GM19328 (cell line): ENCODE measurements at regions not wholly inside any gene's neighbourhood (a gene's known extent, or its start where the extent isn't known, plus 50 kb on each side); places are given as distances from the start of the nearest gene placed in this dataset.
A peak's percentile ranks its signal among the peaks of the same experiment; 100 is the strongest.
"Not testable (repeated sequence)": the region's sequence is repeated elsewhere in the genome, so short reads cannot be mapped to it uniquely, and the experiment has no call there.

Source experiments
- ATAC-seq: cut with Tn5 transposase; IDR thresholded peaks from one replicate; pipeline ENCODE4 v1.9.1; 2021; ENCODE audit warnings: mild to moderate bottlenecking, moderate library complexity; ENCODE audit not compliant: unreplicated experiment

DNA sequence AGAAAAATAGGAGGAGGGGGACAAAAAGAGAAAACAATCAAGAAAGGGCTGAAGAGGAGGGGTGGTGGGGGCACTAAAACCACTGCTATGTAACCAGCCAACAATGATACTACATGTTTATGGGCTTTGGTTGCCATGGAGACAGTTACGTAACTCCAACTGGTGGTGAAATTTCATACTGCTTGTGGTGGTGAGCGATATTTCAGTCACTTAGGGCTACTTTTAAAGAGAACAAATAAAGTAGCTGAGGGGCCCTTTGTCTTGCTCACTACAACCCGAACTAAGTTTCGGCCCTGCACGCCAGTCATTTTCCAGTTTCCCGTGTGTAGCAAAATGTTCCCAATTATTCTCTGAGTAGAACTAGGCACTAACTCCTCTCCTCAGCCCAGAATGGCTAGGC lies 275.2 kb upstream of the EDA2R start:
- no peak for ATAC-seq

DNA sequence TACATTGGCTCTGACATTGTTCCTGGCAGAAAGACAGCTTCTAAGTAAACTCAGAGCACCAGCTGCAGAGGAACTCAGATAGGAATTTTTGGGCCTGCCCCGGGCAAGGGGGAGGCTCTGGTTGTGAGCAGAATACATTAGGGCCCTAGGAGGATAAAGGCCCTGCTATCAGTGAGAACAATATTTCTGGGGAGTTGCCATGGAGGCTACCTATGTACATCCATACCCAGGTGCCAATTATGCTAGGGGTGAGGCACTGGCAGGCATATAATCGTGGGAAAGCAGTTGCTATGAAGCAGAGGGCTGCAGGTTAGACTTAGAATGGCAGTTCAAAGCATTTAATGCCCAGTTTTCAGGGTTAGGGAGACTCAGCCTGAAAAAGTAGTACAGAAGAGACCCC lies 273.5 kb upstream of the EDA2R start:
- no peak for ATAC-seq

DNA sequence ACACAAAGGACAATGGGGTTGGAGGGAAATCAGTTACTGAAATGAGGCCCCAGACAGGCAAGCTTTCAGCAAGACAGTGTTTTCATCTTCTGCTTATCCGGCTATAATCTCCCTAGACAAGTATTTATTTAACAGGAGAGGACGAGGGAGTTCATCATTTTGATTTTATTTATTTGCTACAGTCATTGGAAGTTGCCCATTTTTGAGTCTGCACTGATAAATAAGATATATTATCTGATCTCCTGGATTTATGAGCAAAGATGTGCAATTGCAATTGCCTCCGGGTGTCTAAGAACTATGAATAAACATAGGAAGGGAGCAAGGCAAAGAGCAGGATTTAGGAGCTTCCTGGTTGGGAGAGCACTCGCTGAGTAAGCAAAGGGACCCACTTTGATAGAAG lies 263.2 kb upstream of the EDA2R start:
- no peak for ATAC-seq

DNA sequence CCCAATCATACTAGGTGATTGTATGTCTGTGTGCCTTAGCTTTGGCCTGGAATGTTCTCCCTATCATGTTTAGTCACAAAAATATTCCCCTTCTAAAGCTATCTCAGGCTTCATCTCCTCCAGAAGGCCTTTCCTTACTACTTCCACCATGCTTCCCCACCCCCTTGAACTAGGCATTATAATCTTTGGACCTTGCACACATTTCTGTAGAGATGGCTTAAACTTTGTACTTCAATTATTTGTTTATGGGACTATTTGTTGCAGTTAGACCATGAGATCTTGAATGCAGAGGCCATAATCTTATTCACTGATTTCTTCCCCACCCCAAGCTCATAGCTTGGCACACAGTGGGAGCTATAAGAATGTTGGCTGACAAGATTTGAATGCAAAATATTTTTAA lies 262.0 kb upstream of the EDA2R start:
- no peak for ATAC-seq

DNA sequence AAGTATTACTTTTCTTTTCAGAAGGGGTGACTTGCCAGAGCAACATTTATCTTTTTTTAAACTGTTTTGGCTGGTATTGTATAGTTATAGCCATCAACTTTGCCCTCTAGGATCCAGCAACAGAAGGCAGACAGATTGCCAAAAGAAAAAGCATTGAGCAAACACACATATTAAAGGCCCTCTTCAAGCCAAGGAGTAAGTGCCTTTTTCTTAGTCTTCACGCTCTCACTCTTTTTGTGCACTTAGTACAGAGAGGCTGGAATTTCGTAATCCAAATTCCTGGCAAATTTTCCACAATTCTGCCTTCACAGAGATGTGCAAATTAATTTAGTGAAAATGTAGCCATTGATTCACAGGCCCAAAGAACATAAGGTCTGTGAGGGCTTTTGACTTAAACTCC lies 253.1 kb upstream of the EDA2R start:
- ATAC-seq = no peak

DNA sequence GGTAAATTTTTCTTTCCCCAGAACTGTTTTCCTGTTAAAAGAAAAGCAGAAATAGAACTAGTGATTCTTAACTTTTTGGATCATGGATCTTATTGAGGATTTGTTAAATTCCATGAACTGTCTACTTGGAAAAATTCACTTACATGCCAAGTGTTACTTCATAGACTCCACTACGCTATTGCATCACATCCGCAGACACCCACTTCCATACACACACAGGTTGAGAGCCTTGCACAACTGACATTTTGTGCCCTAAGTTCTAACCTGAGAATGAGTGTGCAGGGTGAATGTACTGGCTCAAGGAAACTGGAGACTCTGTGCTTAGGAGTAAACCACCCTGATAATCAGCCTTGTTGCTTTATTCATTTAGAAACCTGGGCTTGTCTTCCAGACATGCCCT lies 250.5 kb upstream of the EDA2R start:
- no peak for ATAC-seq

DNA sequence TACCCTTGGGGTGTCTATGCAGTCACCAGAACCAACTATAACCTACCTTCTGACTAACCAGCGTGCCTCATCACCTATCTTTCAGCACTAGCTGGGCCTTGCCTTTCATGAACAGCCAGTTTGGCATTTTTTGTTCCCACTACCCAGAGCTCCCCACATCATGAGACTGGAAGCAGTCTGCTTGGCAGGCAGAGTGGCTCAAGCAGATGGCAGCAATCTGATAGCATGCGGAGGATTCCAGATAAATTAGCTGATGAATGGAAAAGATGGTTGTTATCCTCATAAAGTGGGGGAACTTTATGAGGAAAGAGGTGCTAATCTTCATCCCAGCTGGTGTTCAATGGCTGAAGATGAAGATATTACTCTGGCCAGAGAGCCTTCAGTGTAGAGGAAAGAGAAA lies 243.2 kb upstream of the EDA2R start:
- ATAC-seq = no peak

DNA sequence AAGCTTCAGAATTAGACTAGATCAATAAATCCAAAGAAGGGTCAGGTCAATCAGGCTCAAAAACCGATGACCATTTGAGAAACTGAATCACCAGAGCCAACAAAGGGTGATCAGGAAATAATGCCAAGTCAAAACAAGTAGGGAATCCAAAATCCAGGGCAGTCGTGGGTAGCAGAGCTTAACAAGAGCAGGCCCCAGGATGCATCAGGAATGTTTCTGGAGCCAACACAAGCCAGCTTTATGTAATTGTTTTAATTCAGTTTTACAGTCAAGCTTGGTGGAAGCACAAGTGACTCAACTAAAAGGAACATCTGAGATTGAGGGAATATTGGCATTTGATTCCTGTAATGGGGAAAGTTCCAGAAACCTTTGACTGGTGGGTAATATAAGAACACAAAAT lies 237.9 kb upstream of the EDA2R start:
- no peak for ATAC-seq

DNA sequence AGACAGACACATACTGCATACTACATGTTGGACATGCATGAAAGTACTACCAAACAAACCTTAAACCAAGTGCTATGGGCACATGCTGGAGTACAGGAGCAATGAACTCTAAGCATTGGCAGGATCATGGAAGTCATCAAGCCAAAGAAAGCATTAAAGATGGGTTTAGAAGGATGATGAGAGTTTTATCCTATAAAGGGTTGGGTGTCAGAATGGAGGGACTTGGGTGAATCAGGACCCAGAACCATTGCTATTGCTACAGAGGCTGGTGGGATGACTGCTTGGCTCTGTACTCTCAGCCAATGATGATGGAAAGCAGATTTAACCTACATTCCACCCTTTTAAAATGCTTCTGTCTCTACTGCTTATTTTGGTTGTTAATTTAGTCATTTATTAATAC lies 233.9 kb upstream of the EDA2R start:
- ATAC-seq = no peak

DNA sequence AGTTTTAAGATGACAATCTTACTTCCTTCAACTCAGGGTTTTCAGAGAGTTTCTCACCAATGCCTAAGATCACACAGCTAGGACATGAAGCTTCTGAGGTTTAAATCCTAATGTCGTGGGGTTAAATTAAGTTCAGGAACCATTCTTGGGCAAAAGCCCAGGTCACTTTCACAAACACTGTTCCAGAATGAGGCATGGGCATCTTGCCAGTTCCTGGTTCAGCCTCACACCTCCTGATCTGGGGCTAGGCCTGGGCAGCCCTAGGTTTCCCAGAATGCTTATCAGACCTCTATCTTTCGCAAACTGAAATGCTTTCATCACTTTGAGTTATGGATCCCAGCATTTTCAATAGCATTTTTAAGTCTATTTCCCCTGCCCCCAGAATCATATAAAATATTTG lies 224.8 kb upstream of the EDA2R start:
- no peak for ATAC-seq

DNA sequence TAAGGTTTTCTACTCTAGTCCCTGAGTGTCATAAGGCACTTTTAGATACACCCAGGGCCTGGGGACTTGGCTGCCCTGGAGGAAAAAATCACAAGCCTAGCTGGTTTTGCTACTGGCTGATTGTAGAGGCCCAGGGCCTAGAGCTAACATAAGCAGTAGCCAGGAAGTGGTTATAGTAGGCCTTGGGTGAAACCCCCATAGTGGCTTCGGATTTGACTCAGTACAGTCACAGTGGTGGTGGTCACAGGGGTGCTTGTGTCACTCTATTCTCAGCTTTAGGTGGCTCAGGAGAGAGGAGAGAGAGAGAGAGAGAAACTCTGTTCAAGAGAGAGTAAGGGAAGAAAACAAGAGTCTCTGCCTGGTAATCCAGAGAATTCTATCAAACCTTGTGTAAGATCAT lies 194.5 kb upstream of the EDA2R start:
- peak; percentile 96 for ATAC-seq

DNA sequence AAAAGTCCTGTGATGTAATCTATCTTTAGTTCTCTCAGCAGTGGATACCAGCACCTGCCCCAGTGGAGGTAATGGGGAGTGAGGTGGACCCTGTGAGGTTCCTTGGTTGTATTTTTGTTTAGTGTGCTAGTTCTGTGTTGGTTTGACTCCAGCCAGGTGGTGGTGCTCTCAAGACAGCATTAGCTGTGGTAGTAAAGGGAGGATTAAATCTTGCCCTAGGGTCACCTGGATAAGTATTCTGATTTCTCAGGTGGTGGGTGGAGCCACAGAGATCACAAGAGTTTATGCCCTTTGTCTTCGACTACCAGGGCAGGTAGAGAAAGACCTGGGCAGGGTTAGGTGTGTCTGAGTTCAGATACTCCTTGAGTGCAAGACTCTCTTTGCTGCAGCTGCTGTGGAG lies 176.3 kb upstream of the EDA2R start:
- ATAC-seq = no peak

DNA sequence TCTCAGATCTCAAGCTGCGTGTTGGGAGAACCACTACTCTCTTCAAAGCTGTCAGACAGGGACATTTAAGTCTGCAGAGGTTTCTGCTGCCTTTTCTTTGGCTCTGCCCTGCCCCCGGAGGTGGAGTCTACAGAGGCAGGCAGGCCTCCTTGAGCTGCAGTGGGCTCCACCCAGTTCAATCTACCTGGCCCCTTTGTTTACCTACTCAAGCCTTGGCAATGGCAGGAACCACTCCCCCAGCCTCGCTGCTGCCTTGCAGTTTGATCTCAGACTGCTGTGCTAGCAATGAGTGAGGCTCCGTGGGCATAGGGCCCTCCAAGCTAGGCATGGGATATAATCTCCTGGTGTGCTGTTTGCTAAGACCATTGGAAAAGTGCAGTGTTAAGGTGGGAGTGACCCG lies 155.6 kb upstream of the EDA2R start:
- ATAC-seq = not testable (repeated sequence)

DNA sequence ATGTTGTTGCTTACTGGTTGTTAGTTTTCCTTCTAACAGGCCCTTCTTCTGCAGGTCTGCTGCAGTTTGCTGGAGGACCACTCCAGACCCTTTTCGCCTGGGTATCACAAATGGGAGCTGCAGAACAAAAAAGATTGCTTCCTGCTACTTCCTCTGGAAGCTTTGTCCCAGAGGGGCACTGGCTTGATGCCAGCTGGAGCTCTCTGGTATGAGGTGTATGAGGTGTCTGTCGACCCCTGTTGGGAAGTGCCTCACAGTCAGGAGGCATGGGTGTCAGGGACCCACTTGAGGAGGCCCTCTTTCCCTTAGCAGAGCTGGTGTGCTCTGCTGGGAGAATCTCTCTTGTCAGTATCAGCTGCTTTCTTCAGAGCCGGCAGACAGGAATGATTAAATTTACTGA lies 127.4 kb upstream of the EDA2R start:
- no peak for ATAC-seq

DNA sequence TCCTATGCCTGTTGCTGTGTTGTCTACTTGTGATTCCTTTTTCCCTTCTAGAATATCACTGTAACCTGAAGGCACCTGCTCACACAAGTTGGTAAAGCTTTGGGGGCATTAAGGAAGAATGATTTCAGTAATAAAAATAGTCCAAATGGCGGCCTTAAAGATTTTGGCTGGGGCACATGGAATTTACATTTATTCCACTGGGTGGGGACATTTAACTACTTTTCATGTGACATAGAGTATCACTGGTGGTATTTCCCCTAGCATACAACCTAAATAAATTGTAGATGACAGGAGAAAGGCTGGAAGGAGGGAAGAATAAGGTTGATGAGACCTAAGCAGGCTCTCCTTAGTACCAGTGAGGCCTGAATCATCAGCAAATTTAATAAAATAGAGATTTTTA lies 121.8 kb upstream of the EDA2R start:
- no peak for ATAC-seq

DNA sequence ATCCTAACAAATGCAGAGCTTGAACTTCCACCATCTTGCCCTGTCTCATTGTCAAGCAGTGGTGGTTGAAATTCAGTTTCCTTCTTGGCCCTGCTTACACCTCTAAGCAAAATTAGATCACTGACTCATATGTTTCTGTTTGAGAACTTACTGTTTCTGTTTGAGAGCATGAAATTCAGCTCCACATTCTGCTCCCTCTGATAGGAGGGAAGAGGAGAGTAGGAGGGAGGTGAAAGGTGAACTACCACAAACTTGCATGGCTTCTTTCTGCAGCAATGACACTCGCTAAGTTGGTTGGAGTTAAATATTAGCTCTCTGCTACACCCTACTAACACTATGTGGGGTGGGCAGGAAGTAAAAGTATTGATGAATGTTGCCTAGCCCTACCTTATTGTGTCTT lies 117.8 kb upstream of the EDA2R start:
- no peak for ATAC-seq

DNA sequence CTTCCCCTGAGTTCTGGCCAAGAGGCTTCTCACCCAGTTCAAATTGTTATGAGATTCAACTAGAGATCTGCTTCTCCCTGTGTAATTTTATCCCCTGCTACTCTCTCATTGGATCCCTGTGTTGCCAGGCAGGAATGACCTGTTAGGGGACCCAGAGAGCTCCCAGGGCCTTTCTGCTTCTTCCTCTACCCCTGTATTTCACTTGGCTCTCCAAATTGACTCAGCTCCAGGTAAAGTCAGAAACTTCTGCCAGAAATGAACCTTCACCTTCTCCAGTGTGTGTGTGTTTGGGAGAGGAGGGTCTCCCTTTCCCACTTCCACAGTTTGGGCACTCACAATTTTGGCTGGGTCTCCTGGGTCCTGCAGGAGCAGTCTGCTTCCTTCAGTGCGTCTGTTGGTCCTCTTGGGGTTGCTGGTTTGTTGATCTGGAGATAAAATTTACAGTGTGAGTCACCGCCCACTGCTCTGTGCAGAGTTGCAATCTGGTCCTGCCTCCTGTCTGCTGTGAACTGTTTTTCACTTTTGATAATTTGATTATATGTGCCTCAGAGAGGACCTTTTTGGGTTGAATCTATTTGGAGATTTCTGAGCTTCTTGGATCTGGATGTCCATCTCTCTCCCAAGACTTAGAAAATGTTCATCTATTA lies 112.4 kb upstream of the EDA2R start:
- ATAC-seq = no peak

DNA sequence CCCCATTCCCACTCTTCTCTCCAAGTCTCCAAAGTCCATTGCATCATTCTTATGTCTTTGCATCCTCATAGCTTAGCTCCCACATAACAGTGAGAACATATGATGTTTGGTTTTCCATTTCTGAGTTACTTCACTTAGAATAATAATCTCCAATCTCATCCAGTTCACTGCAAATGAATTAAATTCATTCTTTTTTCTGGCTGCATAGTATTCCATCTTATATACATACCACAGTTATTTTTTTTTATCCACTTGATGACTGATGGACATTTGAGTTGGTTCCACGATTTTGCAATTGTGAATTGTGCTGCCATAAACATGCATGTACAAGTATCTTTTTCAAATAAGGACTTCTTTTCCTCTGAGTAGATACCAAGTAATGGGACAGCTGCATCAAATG lies 105.6 kb upstream of the EDA2R start:
- ATAC-seq = not testable (repeated sequence)

DNA sequence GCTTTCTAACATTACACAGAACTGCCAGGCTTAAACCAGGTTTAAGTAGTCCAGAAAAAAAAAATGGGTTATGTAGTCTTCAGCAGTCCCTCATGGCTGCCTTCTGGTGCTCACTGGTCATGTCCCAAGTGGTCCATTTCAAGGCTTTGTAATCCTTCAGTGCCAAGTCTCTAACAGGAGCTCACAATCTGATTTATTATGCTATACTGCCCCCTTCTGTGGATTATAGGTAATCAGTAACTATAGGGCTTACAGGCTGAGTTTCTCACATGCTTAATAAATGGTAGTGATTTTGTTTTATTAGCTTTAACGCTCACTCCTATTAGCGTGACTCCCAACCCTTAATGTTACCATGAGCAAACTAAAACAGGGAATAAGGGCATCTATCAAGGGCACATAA lies 92.5 kb upstream of the EDA2R start:
- peak; percentile 52 for ATAC-seq

DNA sequence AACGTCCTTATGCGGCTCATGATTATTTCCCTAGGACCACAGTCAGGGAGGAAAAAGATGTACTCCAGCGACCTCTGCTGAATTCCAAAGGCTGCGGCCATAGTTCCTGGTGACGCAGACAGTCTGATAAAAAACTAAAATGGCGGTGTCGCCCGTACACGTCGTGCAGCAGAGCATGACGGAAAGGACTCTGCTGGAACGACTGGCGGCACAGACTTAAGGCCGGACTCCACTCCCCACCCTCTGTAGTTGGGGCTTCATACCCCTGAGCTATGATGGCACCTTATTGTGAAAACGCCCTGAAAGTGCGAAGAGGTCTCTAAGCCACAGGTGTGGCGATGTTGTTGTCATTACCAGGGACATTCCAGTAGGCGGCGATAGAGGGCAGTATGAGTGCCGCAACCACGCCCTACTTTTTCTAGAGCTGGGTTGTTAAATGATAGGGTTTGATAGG lies 90.0 kb upstream of the EDA2R start:
- ATAC-seq = peak; percentile 49

DNA sequence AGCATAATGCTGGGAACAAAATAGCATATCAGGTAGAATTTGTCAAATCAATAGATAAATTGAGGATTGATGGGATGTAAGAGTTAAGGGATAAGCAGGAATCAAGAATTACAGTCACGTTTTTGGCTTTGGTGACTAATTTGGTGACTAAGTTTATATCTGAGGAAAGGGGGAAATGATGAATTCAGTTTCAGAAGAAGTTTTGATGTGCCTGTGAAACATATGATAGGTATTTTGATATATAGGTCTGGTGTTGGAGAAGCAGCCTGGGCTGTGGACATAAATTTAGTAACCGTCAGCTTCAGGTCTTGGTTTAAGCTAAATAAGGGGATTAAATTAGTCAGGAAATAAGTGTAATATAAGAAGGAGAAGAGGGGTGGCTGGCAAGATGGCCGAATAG lies 79.0 kb upstream of the EDA2R start:
- ATAC-seq = no peak

DNA sequence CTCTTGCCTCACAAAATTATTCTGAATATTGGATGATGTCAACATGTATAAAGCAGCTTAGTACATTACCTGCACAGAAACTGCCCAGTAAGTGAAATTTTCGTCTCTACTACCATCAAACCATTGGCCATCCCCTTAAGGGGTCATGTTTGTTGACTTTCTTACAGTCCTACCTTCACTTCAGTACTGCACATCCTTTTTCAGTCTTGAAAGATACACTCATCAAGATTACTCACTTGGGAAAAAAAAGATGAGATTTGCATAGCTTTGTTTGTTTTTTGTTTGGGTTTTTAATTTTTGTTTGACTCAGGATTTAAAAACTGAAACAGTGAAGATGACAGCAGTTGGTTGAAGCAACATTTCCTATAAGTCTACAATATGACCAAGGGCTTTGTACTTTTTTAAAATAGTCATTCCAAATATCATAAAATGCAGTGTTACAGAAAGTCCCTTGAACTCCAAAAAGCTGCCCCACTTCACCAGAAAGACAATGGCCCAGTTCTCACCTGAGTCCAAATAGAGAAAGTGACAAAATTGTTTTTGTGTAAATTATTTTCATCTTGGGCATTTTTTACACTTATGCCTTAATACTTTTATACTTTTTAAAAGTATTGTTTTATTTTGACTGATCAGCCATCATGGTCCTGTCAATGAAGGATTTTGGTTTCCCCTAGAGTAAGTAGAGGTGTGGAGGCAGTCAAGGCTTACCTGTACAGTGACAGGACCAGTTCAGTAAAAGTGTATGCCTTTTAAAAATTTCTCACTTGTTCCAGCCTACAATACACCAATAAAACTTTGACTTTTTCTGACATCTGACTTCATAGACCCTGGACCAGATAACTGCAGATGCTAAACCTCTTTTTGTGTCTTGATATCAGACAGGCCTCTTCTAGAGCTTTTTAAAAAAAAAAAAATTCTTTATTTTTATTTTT lies 59.7 kb upstream of the EDA2R start:
- ATAC-seq = no peak
